NCI-H345 (cell line): ENCODE measurements at regions not wholly inside any gene's neighbourhood (a gene's known extent, or its start where the extent isn't known, plus 50 kb on each side); places are given as distances from the start of the nearest gene placed in this dataset.

Source experiments
- DNase-seq: peaks from one replicate; lab custom pipeline; 2025; lab: John Stamatoyannopoulos, UW

GRCh38 chr9:96087669-96088299 is 212.3 kb downstream of the ERCC6L2 start:
- DNase-seq, result peak; percentile 60

GRCh38 chr9:96086936-96087571 is 211.6 kb downstream of the ERCC6L2 start:
- DNase-seq, result no peak

- DNase-seq, result no peak
These were observed 210.1 kb downstream of the ERCC6L2 start for GRCh38 chr9:96085491-96086143.

GRCh38 chr9:96084331-96084734 is 208.8 kb downstream of the ERCC6L2 start:
- no peak for DNase-seq

- no peak for DNase-seq
These were observed 207.2 kb downstream of the ERCC6L2 start for GRCh38 chr9:96082516-96083232.

GRCh38 chr9:96080364-96080763 is 204.9 kb downstream of the ERCC6L2 start:
- no peak for DNase-seq

- no peak for DNase-seq
These were observed 204.3 kb downstream of the ERCC6L2 start for GRCh38 chr9:96079779-96080178.

GRCh38 chr9:96078897-96079490 is 203.5 kb downstream of the ERCC6L2 start:
- no peak for DNase-seq

- no peak for DNase-seq
These were observed 200.3 kb downstream of the ERCC6L2 start for GRCh38 chr9:96075757-96076156.

GRCh38 chr9:96075111-96075510 is 199.6 kb downstream of the ERCC6L2 start:
- DNase-seq, result no peak

GRCh38 chr9:96073531-96074480 is 198.3 kb downstream of the ERCC6L2 start:
- no peak for DNase-seq

- no peak for DNase-seq
These were observed 197.4 kb downstream of the ERCC6L2 start for GRCh38 chr9:96072930-96073329.

GRCh38 chr9:96071815-96072124 is 196.3 kb downstream of the ERCC6L2 start:
- DNase-seq, result no peak

GRCh38 chr9:96071076-96071814 is 195.8 kb downstream of the ERCC6L2 start:
- DNase-seq, result no peak

- DNase-seq, result no peak
These were observed 194.2 kb downstream of the ERCC6L2 start for GRCh38 chr9:96069629-96070220.

GRCh38 chr9:96068511-96068910 is 193.0 kb downstream of the ERCC6L2 start:
- no peak for DNase-seq

GRCh38 chr9:96067600-96067999 is 192.1 kb downstream of the ERCC6L2 start:
- DNase-seq, result no peak

- no peak for DNase-seq
These were observed 191.5 kb downstream of the ERCC6L2 start for GRCh38 chr9:96067004-96067403.

GRCh38 chr9:96065482-96066251 is 190.2 kb downstream of the ERCC6L2 start:
- no peak for DNase-seq
